B cell (primary cell): ENCODE measurements at regions not wholly inside any gene's neighbourhood (a gene's known extent, or its start where the extent isn't known, plus 50 kb on each side); places are given as distances from the start of the nearest gene placed in this dataset.
A peak's percentile ranks its signal among the peaks of the same experiment; 100 is the strongest.

ENCODE experiments used
- ATAC-seq: fragments of 200-7000 bp; cut with Tn5 transposase; one replicate; pipeline ENCODE4 v1.10.0; 2021; ENCODE audit warnings: low read depth, mild to moderate bottlenecking, moderate number of reproducible peaks, moderate library complexity
- CTCF ChIA-PET: fragments of 350-600 bp; sonication (Branson Sonifier 250); formaldehyde crosslinking; loops from one replicate; lab custom pipeline; 2021; ENCODE audit warnings: antibody characterized with exemption, inconsistent platforms; lab: Charles Lee
- POLR2A ChIA-PET: fragments of 350-600 bp; sonication (Branson Sonifier 250); formaldehyde crosslinking; loops from one replicate; lab custom pipeline; 2021; ENCODE audit warnings: antibody characterized with exemption; lab: Charles Lee
- DNase-seq: peaks from one replicate; pipeline ENCODE4 v3.0.0; 2013
- H2AFZ ChIP-seq: 2 replicates; pipeline ENCODE4 v1.6.1; 2012; ENCODE audit warnings: mild to moderate bottlenecking, low read depth, low read length; ENCODE audit not compliant: insufficient read depth, poor library complexity, severe bottlenecking
- H3K27ac ChIP-seq, 2 donors: 1 replicate in 1 of 2; 2 replicates in 1 of 2; pipeline ENCODE4 v1.5.1; 2012 to 2013; ENCODE audit warnings: low read length in 2 of 2, mild to moderate bottlenecking in 2 of 2, moderate library complexity in 1 of 2
- H3K27me3 ChIP-seq, 4 experiments: fragments of 200-600 bp in 1 of 4; sonication (generic) in 1 of 4; replicated peaks in 1 of 4; 1 replicate in 2 of 4; 2 replicates in 2 of 4; pipeline versions ENCODE4 v1.6.1 to v1.7.0; 2013 to 2016; ENCODE audit warnings: low read length in 3 of 4, mild to moderate bottlenecking in 2 of 4, mixed read lengths in 1 of 4, moderate library complexity in 1 of 4; ENCODE audit not compliant: insufficient read depth in 4 of 4, control insufficient read depth in 3 of 4; ENCODE audit errors: control extremely low read depth in 1 of 4
- H3K36me3 ChIP-seq, 2 experiments: replicated peaks in 1 of 2; 1 replicate in 1 of 2; 2 replicates in 1 of 2; pipeline versions ENCODE4 v1.6.1 to v1.7.1; 2013; ENCODE audit warnings: low read length in 1 of 2; ENCODE audit not compliant: insufficient read depth in 2 of 2, control insufficient read depth in 1 of 2; ENCODE audit errors: control extremely low read depth in 1 of 2, extremely low read depth in 1 of 2
- H3K4me1 ChIP-seq, 2 donors: fragments of 200-600 bp in 1 of 2; sonication (generic) in 1 of 2; 1 replicate in 1 of 2; 2 replicates in 1 of 2; pipeline versions ENCODE4 v1.5.1 to v1.6.1; 2013 to 2017; ENCODE audit warnings: low read length in 2 of 2; ENCODE audit not compliant: control insufficient read depth in 2 of 2, insufficient read depth in 2 of 2
- H3K4me2 ChIP-seq: replicated peaks from 2 replicates; pipeline ENCODE3; 2012; ENCODE audit warnings: mild to moderate bottlenecking, low read depth, low read length; ENCODE audit not compliant: poor library complexity, severe bottlenecking
- H3K4me3 ChIP-seq, 5 experiments: fragments of 200-600 bp in 1 of 5; sonication (generic) in 1 of 5; 1 replicate in 3 of 5; 2 replicates in 2 of 5; pipeline versions ENCODE4 v1.5.1 to v1.7.0; 2011 to 2016; ENCODE audit warnings: low read length in 4 of 5, mild to moderate bottlenecking in 4 of 5, low read depth in 2 of 5, control low read depth in 1 of 5, moderate library complexity in 1 of 5; ENCODE audit not compliant: insufficient read depth in 1 of 5; ENCODE audit errors: control extremely low read depth in 1 of 5, extremely low read depth in 1 of 5
- H3K79me2 ChIP-seq: fragments of 200-600 bp; sonication (generic); one replicate; pipeline ENCODE4 v1.6.0; 2016; ENCODE audit warnings: low read length; ENCODE audit not compliant: control insufficient read depth, insufficient read depth
- H3K9ac ChIP-seq: fragments of 200-600 bp; sonication (generic); 2 replicates; pipeline ENCODE4 v1.6.1; 2017; ENCODE audit warnings: mild to moderate bottlenecking, low read length, moderate library complexity
- H3K9me3 ChIP-seq, 3 donors: one replicate each; pipeline versions ENCODE4 v1.6.1 to v1.7.1; 2013; ENCODE audit warnings: low read length in 2 of 3; ENCODE audit not compliant: control insufficient read depth in 2 of 3, insufficient read depth in 1 of 3; ENCODE audit errors: control extremely low read depth in 1 of 3
- H4K20me1 ChIP-seq: 2 replicates; pipeline ENCODE4 v1.6.0; 2012; ENCODE audit warnings: mild to moderate bottlenecking, low read length; ENCODE audit not compliant: insufficient read depth, control insufficient read depth, poor library complexity, severe bottlenecking
- H3K27ac Mint-ChIP-seq: one replicate; pipeline ENCODE4 v1.8.0; 2021; ENCODE audit warnings: mixed read lengths
- H3K27me3 Mint-ChIP-seq: one replicate; pipeline ENCODE4 v1.8.0; 2021; ENCODE audit warnings: mixed read lengths
- H3K4me1 Mint-ChIP-seq: one replicate; pipeline ENCODE4 v1.8.0; 2021; ENCODE audit warnings: mixed read lengths
- H3K4me3 Mint-ChIP-seq: one replicate; pipeline ENCODE4 v1.8.0; 2021; ENCODE audit warnings: mixed read lengths
- H3K9me3 Mint-ChIP-seq: one replicate; pipeline ENCODE4 v1.8.0; 2022; ENCODE audit warnings: mixed read lengths; ENCODE audit not compliant: insufficient read depth
- EZH2 ChIP-seq: IDR thresholded peaks from 2 replicates; pipeline ENCODE4 v1.6.1; 2012; ENCODE audit warnings: borderline replicate concordance, low read depth, mild to moderate bottlenecking, moderate library complexity, low read length; ENCODE audit not compliant: insufficient read depth, poor library complexity, severe bottlenecking
- WGBS: methylation state at CpG from one replicate; pipeline ENCODE4 v1.1.5; 2013; ENCODE audit warnings: missing lambda C conversion rate; ENCODE audit not compliant: insufficient coverage; 5-methylcytosine and 5-hydroxymethylcytosine counted together
- intact Hi-C: fragments of 100-400 bp; cut with micrococcal nuclease; formaldehyde crosslinking; loops from one replicate; pipeline ENCODE4 v1.10.0; 2022
- TF ChIP-seq, protein P1 (sequence below): fragments of 200-600 bp; IDR thresholded peaks from one replicate; pipeline ENCODE4 v1.8.0; 2022; ENCODE audit warnings: antibody characterized with exemption, mild to moderate bottlenecking

DNA sequence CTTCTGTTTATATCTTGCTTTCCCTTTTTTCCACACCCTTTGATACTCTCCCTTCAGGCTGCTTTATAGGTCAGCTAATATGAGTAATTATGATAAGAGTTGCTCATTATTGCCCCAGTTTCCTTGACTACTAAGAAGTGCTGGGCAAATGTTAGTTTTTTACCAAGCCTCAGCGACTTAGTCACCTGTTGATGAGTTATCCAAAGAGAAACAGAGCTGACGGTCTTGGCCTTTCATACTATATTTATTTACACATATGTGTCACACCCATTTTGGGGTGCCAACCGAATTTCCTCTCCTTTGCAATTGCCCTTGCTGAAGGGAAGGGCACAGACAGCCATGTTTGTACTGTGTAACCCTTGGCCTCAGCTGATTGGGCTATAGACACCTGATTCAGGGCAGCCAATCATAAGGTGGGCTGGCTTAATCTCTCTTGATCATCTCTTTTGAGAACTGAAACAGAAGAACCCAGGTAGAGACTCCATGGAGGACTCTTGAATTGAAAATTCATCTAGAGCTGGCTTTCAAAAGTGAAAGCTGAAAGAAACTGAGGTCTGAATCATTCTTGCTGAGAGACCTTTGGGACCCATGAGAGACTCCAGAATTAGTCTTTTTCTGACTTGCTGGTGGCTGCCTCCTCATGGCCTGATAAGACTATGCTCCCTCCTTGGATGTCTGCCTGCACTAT is 111.7 kb upstream of the RPS6KA3 start:
- Histone ChIP-seq H3K9ac (no peak overlapping the region), H3K4me3 (no peak overlapping the region), H4K20me1 (no peaks in the 10 kb centered on the region), H3K27me3 (no peaks in the 10 kb centered on the region), H3K79me2 (no peaks in the 10 kb centered on the region), H3K36me3 (no peaks in the 10 kb centered on the region), H3K27ac (no peak overlapping the region), H3K9me3 (no peaks in the 10 kb centered on the region), H2AFZ (no peak overlapping the region), H3K4me1 (peaks cover 13 to 20% of the 10 kb centered on the region in 2 donors), H3K4me2 (no peak overlapping the region)
- Mint-ChIP-seq H3K27me3 (no peaks in the 10 kb centered on the region), H3K9me3 (no peaks in the 10 kb centered on the region), H3K4me1 (peaks cover 19% of the 10 kb centered on the region), H3K27ac (no peak overlapping the region), H3K4me3 (no peak overlapping the region)
- no CpG with 5 or more reads among the region's 3 CpGs for WGBS
- TF ChIP-seq, protein P1, sequence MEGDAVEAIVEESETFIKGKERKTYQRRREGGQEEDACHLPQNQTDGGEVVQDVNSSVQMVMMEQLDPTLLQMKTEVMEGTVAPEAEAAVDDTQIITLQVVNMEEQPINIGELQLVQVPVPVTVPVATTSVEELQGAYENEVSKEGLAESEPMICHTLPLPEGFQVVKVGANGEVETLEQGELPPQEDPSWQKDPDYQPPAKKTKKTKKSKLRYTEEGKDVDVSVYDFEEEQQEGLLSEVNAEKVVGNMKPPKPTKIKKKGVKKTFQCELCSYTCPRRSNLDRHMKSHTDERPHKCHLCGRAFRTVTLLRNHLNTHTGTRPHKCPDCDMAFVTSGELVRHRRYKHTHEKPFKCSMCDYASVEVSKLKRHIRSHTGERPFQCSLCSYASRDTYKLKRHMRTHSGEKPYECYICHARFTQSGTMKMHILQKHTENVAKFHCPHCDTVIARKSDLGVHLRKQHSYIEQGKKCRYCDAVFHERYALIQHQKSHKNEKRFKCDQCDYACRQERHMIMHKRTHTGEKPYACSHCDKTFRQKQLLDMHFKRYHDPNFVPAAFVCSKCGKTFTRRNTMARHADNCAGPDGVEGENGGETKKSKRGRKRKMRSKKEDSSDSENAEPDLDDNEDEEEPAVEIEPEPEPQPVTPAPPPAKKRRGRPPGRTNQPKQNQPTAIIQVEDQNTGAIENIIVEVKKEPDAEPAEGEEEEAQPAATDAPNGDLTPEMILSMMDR = no peak
- no peak for TF ChIP-seq EZH2
- POLR2A ChIA-PET = interaction anchor here (0.6 to 0.7 kb wide), 3 partner anchors 29 to 111 kb away, joined by 3 to 6 read pairs (median 3); no protein-coding TSS in a partner anchor
- ATAC-seq (no peak), DNase-seq (no peak)
- CTCF ChIA-PET = interaction anchor here (0.7 to 1.2 kb wide), 2 partner anchors 36 to 55 kb away, joined by 3 to 7 read pairs; no protein-coding TSS in a partner anchor
- intact Hi-C loops = loop anchor here (5.0 to 10.0 kb wide), 3 partner anchors 34 to 126 kb away; no protein-coding TSS in a partner anchor

DNA sequence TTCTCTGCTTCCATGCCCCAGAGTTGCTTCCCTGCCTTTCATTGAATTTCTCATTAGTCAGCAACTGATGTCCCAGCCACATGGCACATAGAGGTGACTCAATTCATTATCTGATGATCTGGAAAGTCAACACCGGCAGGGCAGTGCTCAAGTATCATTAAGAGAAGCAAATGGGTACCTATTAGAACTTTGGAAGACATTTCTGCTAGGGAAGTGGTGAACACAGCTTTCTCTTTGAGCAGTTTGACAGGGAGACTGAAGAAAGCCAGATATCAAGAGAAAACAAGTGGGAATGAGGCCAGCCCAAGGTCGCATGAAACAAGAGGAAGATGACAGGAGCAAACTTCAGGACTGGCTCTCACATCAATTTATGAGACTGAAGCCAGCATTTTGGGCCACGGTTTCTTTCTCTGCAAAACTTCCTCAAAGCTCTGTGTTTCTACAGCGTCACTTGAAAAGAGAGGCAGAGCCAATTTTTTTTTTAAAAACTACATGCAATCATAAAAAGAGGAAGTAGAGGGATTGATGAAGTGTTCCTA is 108.3 kb upstream of the RPS6KA3 start:
- Mint-ChIP-seq H3K4me3 (peak overlapping the region; percentile 48), H3K27me3 (no peaks in the 10 kb centered on the region), H3K27ac (peak overlapping the region; percentile 93), H3K4me1 (peaks cover 24% of the 10 kb centered on the region), H3K9me3 (no peaks in the 10 kb centered on the region)
- Histone ChIP-seq H3K9me3 (no peaks in the 10 kb centered on the region), H3K27me3 (no peaks in the 10 kb centered on the region), H2AFZ (peak overlapping the region; percentile 76), H3K79me2 (no peaks in the 10 kb centered on the region), H3K36me3 (no peaks in the 10 kb centered on the region), H4K20me1 (no peaks in the 10 kb centered on the region), H3K9ac (peak overlapping the region; percentile 34), H3K4me2 (peak overlapping the region; percentile 61), H3K4me3 (peak overlapping the region in 3 of 5 experiments; percentile 5 to 6 (median 5)), H3K4me1 (peaks cover 22 to 29% of the 10 kb centered on the region in 2 donors), H3K27ac (peak overlapping the region; percentile 73 to 76)
- WGBS = 0% methylated on average over 2 of the region's 4 CpGs
- CTCF ChIA-PET = interaction anchor here (1.0 kb wide), 1 partner anchor 71 kb away, joined by 3 read pairs; no protein-coding TSS in a partner anchor
- intact Hi-C loops = loop anchor here (2.0 to 10.0 kb wide), 5 partner anchors 37 to 123 kb away; partner anchors contain the start of gene RPS6KA3
- ATAC-seq = peak; percentile 82
- TF ChIP-seq, protein P1 = no peak
- no peak for TF ChIP-seq EZH2
- POLR2A ChIA-PET = interaction anchor here (0.6 to 1.1 kb wide), 4 partner anchors 11 to 44 kb away, joined by 3 to 5 read pairs (median 3); no protein-coding TSS in a partner anchor
- DNase-seq = peak; percentile 71
